Heart left ventricle (tissue), 13 donors: ENCODE measurements at regions not wholly inside any gene's neighbourhood (a gene's known extent, or its start where the extent isn't known, plus 50 kb on each side); places are given as distances from the start of the nearest gene placed in this dataset.

Experiments used
- POLR2A ChIP-seq, 2 donors: fragments of 450-650 bp; IDR thresholded peaks; one replicate each; pipeline ENCODE4 v1.6.1; 2017; ENCODE audit warnings: antibody characterized with exemption in 2 of 2, mild to moderate bottlenecking in 2 of 2, moderate library complexity in 2 of 2
- TF ChIP-seq, protein P1 (sequence below), 12 donors: fragments of 200-600 bp; sonication (generic) in 4 of 12; IDR thresholded peaks; one replicate each; pipeline versions ENCODE4 v1.5.0 to v1.8.0; 2018 to 2022; ENCODE audit warnings: antibody characterized with exemption in 12 of 12, mild to moderate bottlenecking in 5 of 12
- donor health status: ischemic (EF 13 %, LVEDD 7.1; RV severe dilation, severe dysfunction).
- donor health status: DM: no; HTN: yes; CAD: no.
- donor health status: DM: no; HTN: no; CAD: no.
- donor health status: ischemic (EF 25% LVEDD 6.9; RV normal size, moderate dysfunction).
- donor health status: ischemic (EF 25% LVEDD 5.7; RV mildly dilated, moderate dysfunction).
- donor health status: ischemic (EF 35%, LVEDD 5.7; RV mildly dilated, moderate dysfunction).
- donor health status: nonischemic (EF 11% LVEDD 7.7; RV severe dilation, severe dysfunction).
- donor health status: DM: yes; HTN: yes; CAD: no.
- donor health status: PGD.
- donor health status: ischemic (EF 29% LVEDD 5.4; RV normal size, mild dysfunction).
- donor health status: nonischemic (EF 23%, LVEDD 6.1; RV moderate dilation, normal function).

DNA sequence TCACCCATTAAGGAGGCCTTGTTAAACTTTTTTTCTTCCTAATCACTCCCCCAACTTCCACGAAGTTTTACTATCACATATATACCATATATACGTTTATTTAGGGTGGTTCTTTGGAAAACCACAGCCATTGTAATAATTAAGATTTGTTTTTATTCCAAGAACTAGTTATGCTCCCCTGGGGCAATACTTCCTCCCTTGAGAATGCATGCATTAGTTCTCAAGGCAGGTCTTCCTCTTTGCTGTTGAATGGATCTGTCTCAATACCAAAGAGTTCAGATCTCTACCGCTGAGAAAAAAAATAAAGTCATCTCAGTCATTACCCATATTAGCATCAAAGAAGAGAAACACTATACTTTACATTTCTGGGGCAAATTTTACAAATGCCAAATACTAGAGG is 567.7 kb upstream of the RGS18 start:
- no peak for TF ChIP-seq POLR2A (IDR thresholded peaks at IDR 0.05)
- TF ChIP-seq, protein P1, sequence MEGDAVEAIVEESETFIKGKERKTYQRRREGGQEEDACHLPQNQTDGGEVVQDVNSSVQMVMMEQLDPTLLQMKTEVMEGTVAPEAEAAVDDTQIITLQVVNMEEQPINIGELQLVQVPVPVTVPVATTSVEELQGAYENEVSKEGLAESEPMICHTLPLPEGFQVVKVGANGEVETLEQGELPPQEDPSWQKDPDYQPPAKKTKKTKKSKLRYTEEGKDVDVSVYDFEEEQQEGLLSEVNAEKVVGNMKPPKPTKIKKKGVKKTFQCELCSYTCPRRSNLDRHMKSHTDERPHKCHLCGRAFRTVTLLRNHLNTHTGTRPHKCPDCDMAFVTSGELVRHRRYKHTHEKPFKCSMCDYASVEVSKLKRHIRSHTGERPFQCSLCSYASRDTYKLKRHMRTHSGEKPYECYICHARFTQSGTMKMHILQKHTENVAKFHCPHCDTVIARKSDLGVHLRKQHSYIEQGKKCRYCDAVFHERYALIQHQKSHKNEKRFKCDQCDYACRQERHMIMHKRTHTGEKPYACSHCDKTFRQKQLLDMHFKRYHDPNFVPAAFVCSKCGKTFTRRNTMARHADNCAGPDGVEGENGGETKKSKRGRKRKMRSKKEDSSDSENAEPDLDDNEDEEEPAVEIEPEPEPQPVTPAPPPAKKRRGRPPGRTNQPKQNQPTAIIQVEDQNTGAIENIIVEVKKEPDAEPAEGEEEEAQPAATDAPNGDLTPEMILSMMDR (IDR thresholded peaks at IDR 0.05): no peak
